IMR-90 (cell line): ENCODE measurements at regions not wholly inside any gene's neighbourhood (a gene's known extent, or its start where the extent isn't known, plus 50 kb on each side); places are given as distances from the start of the nearest gene placed in this dataset.

Source experiments
- ATAC-seq: fragments of 200-7000 bp; cut with Tn5 transposase; 2 replicates; pipeline ENCODE4 v1.9.1; 2020; ENCODE audit warnings: low read depth, mild to moderate bottlenecking, moderate library complexity
- BruUV-seq: library from RNA; stranded (reverse); fragments of 400-500 nt; replicated peaks from 2 replicates; lab custom pipeline; 2021; lab: Mats Ljungman, UMichigan
- CTCF ChIA-PET: fragments of 300-600 bp; formaldehyde crosslinking; extraction: SDS; loops from one replicate; lab custom pipeline; 2021; ENCODE audit warnings: antibody characterized with exemption; lab: Yijun Ruan, JAX
- POLR2A ChIA-PET: fragments of 300-600 bp; sonication (Branson Sonifier 250); formaldehyde crosslinking; loops from one replicate; lab custom pipeline; 2022; ENCODE audit warnings: antibody characterized with exemption; ENCODE audit not compliant: unreplicated experiment; lab: Charles Lee
- DNase-seq: peaks from one replicate; pipeline ENCODE4 v3.0.0; 2013
- H2AFZ ChIP-seq: replicated peaks from 2 replicates; pipeline ENCODE3; 2013; ENCODE audit warnings: low read length, mild to moderate bottlenecking; ENCODE audit not compliant: poor library complexity
- H2AK5ac ChIP-seq: 2 replicates; pipeline ENCODE4 v1.6.1; 2013; ENCODE audit warnings: low read depth, low read length, inconsistent platforms
- H2AK9ac ChIP-seq: replicated peaks from 2 replicates; pipeline ENCODE3; 2013; ENCODE audit warnings: mild to moderate bottlenecking, low read depth, low read length, moderate library complexity; ENCODE audit not compliant: poor library complexity
- H2BK120ac ChIP-seq: 2 replicates; pipeline ENCODE4 v1.6.1; 2013; ENCODE audit warnings: low read depth, low read length, inconsistent platforms
- H2BK15ac ChIP-seq: 3 replicates; pipeline ENCODE4 v1.6.1; 2013; ENCODE audit warnings: low read depth, low read length, inconsistent platforms
- H2BK20ac ChIP-seq: 2 replicates; pipeline ENCODE4 v1.6.1; 2013; ENCODE audit warnings: low read depth, mild to moderate bottlenecking, inconsistent platforms, low read length, moderate library complexity
- H2BK5ac ChIP-seq: 2 replicates; pipeline ENCODE4 v1.6.1; 2013; ENCODE audit warnings: mild to moderate bottlenecking, low read depth, low read length, inconsistent platforms; ENCODE audit not compliant: poor library complexity, severe bottlenecking
- H3K14ac ChIP-seq: replicated peaks from 2 replicates; pipeline ENCODE4 v1.6.1; 2013; ENCODE audit warnings: low read depth, low read length, inconsistent platforms
- H3K18ac ChIP-seq: 2 replicates; pipeline ENCODE4 v1.6.1; 2013; ENCODE audit warnings: low read depth, low read length, control low read depth
- H3K23ac ChIP-seq: 2 replicates; pipeline ENCODE4 v1.6.1; 2013; ENCODE audit warnings: low read depth, low read length, inconsistent platforms
- H3K27ac ChIP-seq: 2 replicates; pipeline ENCODE4 v1.5.1; 2013; ENCODE audit warnings: mild to moderate bottlenecking, control low read depth, low read length; ENCODE audit not compliant: insufficient read depth
- H3K27me3 ChIP-seq: 2 replicates; pipeline ENCODE4 v1.6.1; 2013; ENCODE audit warnings: low read length; ENCODE audit not compliant: control insufficient read depth, insufficient read depth
- H3K36me3 ChIP-seq: 2 replicates; pipeline ENCODE4 v1.6.1; 2013; ENCODE audit warnings: low read length, mixed read lengths; ENCODE audit not compliant: control insufficient read depth, insufficient read depth
- H3K4ac ChIP-seq: 2 replicates; pipeline ENCODE4 v1.6.1; 2013; ENCODE audit warnings: low read depth, low read length, inconsistent platforms
- H3K4me1 ChIP-seq: 2 replicates; pipeline ENCODE4 v1.6.1; 2013; ENCODE audit warnings: low read length, mixed read lengths; ENCODE audit not compliant: control insufficient read depth, insufficient read depth
- H3K4me2 ChIP-seq: 2 replicates; pipeline ENCODE4 v1.6.1; 2013; ENCODE audit warnings: low read depth, mild to moderate bottlenecking, control low read depth, low read length, moderate library complexity
- H3K4me3 ChIP-seq: 2 replicates; pipeline ENCODE4 v1.5.1; 2013; ENCODE audit warnings: low read depth, mild to moderate bottlenecking, control low read depth, low read length, moderate library complexity; ENCODE audit not compliant: insufficient read depth
- H3K56ac ChIP-seq: 2 replicates; pipeline ENCODE4 v1.6.1; 2013; ENCODE audit warnings: low read length, inconsistent platforms; ENCODE audit not compliant: insufficient read depth; ENCODE audit errors: extremely low read depth
- H3K79me1 ChIP-seq, 2 experiments: 2 replicates each; pipeline ENCODE4 v1.6.1; 2013; ENCODE audit warnings: low read length in 2 of 2, inconsistent platforms in 1 of 2, low read depth in 1 of 2
- H3K9ac ChIP-seq: 2 replicates; pipeline ENCODE4 v1.6.1; 2013; ENCODE audit warnings: low read depth, low read length, control low read depth
- H3K9me1 ChIP-seq: 2 replicates; pipeline ENCODE4 v1.6.1; 2013; ENCODE audit warnings: low read length, inconsistent platforms; ENCODE audit not compliant: insufficient read depth
- H3K9me3 ChIP-seq: 2 replicates; pipeline ENCODE4 v1.6.1; 2013; ENCODE audit warnings: low read length; ENCODE audit not compliant: control insufficient read depth, insufficient read depth
- H4K20me1 ChIP-seq: 2 replicates; pipeline ENCODE4 v1.6.1; 2013; ENCODE audit warnings: low read length, inconsistent platforms; ENCODE audit not compliant: insufficient read depth
- H4K5ac ChIP-seq: 2 replicates; pipeline ENCODE4 v1.6.1; 2013; ENCODE audit warnings: mild to moderate bottlenecking, low read depth, low read length, control low read depth
- H4K8ac ChIP-seq, 2 experiments: 2 replicates each; pipeline ENCODE4 v1.6.1; 2013; ENCODE audit warnings: low read depth in 2 of 2, low read length in 2 of 2, control low read depth in 1 of 2, inconsistent platforms in 1 of 2
- H4K91ac ChIP-seq: 2 replicates; pipeline ENCODE4 v1.6.1; 2013; ENCODE audit warnings: low read depth, low read length, inconsistent platforms; ENCODE audit not compliant: insufficient read depth
- BHLHE40 ChIP-seq: fragments of 150-350 bp; IDR thresholded peaks from 2 replicates; pipeline ENCODE4 v1.6.1; 2016; ENCODE audit warnings: mild to moderate bottlenecking, low read depth, low read length
- MXI1 ChIP-seq: IDR thresholded peaks from 2 replicates; pipeline ENCODE4 v1.6.1; 2012; ENCODE audit warnings: low read depth, mild to moderate bottlenecking, low read length, moderate library complexity, borderline replicate concordance
- NFE2L2 ChIP-seq: fragments of 150-350 bp; IDR thresholded peaks from 2 replicates; pipeline ENCODE4 v1.6.1; 2016; ENCODE audit warnings: low read depth, mild to moderate bottlenecking, low read length
- RCOR1 ChIP-seq: IDR thresholded peaks from 2 replicates; pipeline ENCODE4 v1.6.1; 2012; ENCODE audit warnings: mild to moderate bottlenecking, low read length, improper control_type of control experiment; ENCODE audit not compliant: insufficient replicate concordance
- RFX5 ChIP-seq: IDR thresholded peaks from 2 replicates; pipeline ENCODE4 v1.8.0; 2012; ENCODE audit warnings: low read depth, mild to moderate bottlenecking, low read length, moderate library complexity
- WGBS, 2 experiments: methylation state at CpG; one replicate each; pipeline versions ENCODE4 v1.1.5 to v1.1.7; 2013; ENCODE audit warnings: missing lambda C conversion rate in 2 of 2; ENCODE audit not compliant: insufficient read length in 1 of 2; ENCODE audit errors: extremely low coverage in 2 of 2; 5-methylcytosine and 5-hydroxymethylcytosine counted together
- dilution Hi-C: fragments of 300-500 bp; cut with HindIII; formaldehyde crosslinking; loops from one replicate; pipeline ENCODE4 v1.14.3; 2018; ENCODE audit warnings: low sequenced_read_pairs; ENCODE audit not compliant: unreplicated experiment
- in situ Hi-C: fragments of 300-500 bp; cut with MboI; formaldehyde crosslinking; loops from 3 replicates; pipeline ENCODE4 v1.14.3; 2019; ENCODE audit warnings: low sequenced_read_pairs, inconsistent platforms, mixed read lengths
- intact Hi-C: fragments of 100-400 bp; cut with micrococcal nuclease; formaldehyde crosslinking; loops from 2 replicates; pipeline ENCODE4 v1.10.0; 2022
- TF ChIP-seq, protein P1 (sequence below): fragments of 150-350 bp; IDR thresholded peaks from 2 replicates; pipeline ENCODE4 v1.6.1; 2017; ENCODE audit warnings: mild to moderate bottlenecking, antibody characterized with exemption, low read length, low read depth

DNA sequence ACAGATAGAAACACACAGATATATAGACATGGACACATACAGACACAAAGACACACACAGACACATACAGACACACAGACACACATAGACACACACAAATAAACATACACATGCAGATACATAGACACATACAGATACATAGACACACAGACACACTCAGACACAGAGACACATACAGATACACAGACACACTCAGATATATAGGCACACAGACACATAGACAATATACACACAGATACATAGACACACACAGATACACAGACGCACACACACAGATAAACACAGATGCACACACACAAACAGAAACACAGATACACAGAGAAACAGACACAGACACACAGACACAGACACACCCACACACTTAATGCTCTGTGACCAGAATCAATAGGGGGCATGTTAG is 156.8 kb downstream of the IRX2 start:
- H3K79me1 ChIP-seq = no peaks in the 10 kb centered on the region
- CTCF ChIA-PET = no interaction called here
- H3K56ac ChIP-seq = no peak overlapping the region
- no peak overlapping the region for H3K9ac ChIP-seq
- no peak overlapping the region for H3K4me3 ChIP-seq
- H4K20me1 ChIP-seq = no peaks in the 10 kb centered on the region
- TF ChIP-seq NFE2L2 = no peak
- TF ChIP-seq BHLHE40 = no peak
- no peak for TF ChIP-seq RCOR1
- no peak for TF ChIP-seq MXI1
- no peak for TF ChIP-seq RFX5
- TF ChIP-seq, protein P1, sequence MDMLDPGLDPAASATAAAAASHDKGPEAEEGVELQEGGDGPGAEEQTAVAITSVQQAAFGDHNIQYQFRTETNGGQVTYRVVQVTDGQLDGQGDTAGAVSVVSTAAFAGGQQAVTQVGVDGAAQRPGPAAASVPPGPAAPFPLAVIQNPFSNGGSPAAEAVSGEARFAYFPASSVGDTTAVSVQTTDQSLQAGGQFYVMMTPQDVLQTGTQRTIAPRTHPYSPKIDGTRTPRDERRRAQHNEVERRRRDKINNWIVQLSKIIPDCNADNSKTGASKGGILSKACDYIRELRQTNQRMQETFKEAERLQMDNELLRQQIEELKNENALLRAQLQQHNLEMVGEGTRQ = no peak
- no peaks in the 10 kb centered on the region for H3K27me3 ChIP-seq
- no peak overlapping the region for H3K23ac ChIP-seq
- no peak overlapping the region for H4K5ac ChIP-seq
- H2AFZ ChIP-seq = no peak overlapping the region
- H3K14ac ChIP-seq = no peak overlapping the region
- no peak overlapping the region for H3K4me2 ChIP-seq
- POLR2A ChIA-PET = no interaction called here
- no peak overlapping the region for H2AK5ac ChIP-seq
- intact Hi-C loops = no loop called here
- no peak overlapping the region for H2BK15ac ChIP-seq
- DNase-seq = no peak
- H4K91ac ChIP-seq = no peak overlapping the region
- no peak overlapping the region for H4K8ac ChIP-seq
- H3K36me3 ChIP-seq = no peaks in the 10 kb centered on the region
- no peak overlapping the region for H2BK20ac ChIP-seq
- no peak overlapping the region for H2AK9ac ChIP-seq
- no peak overlapping the region for H2BK120ac ChIP-seq
- ATAC-seq = no peak
- no CpG with 5 or more reads among the region's 1 CpG for WGBS, 2 experiments
- dilution Hi-C loops = no loop called here
- BruUV-seq = no TSS peak
- H3K18ac ChIP-seq = no peak overlapping the region
- H2BK5ac ChIP-seq = peak overlapping the region; percentile 54
- in situ Hi-C loops = no loop called here
- H3K9me3 ChIP-seq = peaks cover 19% of the 10 kb centered on the region
- no peaks in the 10 kb centered on the region for H3K9me1 ChIP-seq
- no peak overlapping the region for H3K27ac ChIP-seq
- H3K4ac ChIP-seq = no peak overlapping the region
- H3K4me1 ChIP-seq = no peaks in the 10 kb centered on the region
